Right atrium auricular region (tissue), 2 donors: ENCODE measurements at regions not wholly inside any gene's neighbourhood (a gene's known extent, or its start where the extent isn't known, plus 50 kb on each side); places are given as distances from the start of the nearest gene placed in this dataset.
"Not testable (repeated sequence)": the region's sequence is repeated elsewhere in the genome, so short reads cannot be mapped to it uniquely, and the experiment has no call there.

ENCODE experiments used
- DNase-seq: peaks from one replicate; pipeline ENCODE4 v3.0.0-alpha.2; 2019; ENCODE audit warnings: low spot score
- H3K27ac ChIP-seq, 2 donors: fragments of 200-600 bp; sonication (generic); 1 replicate in 1 of 2; 2 replicates in 1 of 2; pipeline ENCODE4 v1.5.1; 2016 to 2019
- H3K27me3 ChIP-seq, 2 donors: fragments of 200-600 bp; sonication (generic); one replicate each; pipeline versions ENCODE4 v1.5.1 to v1.6.0; 2017 to 2019
- H3K36me3 ChIP-seq: fragments of 200-600 bp; sonication (generic); one replicate; pipeline ENCODE4 v1.5.1; 2016
- H3K4me1 ChIP-seq, 2 donors: fragments of 200-600 bp; sonication (generic); one replicate each; pipeline versions ENCODE4 v1.5.1 to v1.6.0; 2017 to 2019
- H3K4me3 ChIP-seq, 2 donors: fragments of 200-600 bp; sonication (generic); 1 replicate in 1 of 2; 2 replicates in 1 of 2; pipeline ENCODE4 v1.5.1; 2017 to 2019; ENCODE audit warnings: mild to moderate bottlenecking in 1 of 2, moderate library complexity in 1 of 2
- H3K9me3 ChIP-seq, 2 donors: fragments of 200-600 bp; sonication (generic); one replicate each; pipeline ENCODE4 v1.5.1; 2019
- CTCF ChIP-seq, 2 donors: fragments of 200-600 bp; sonication (generic); IDR thresholded peaks; one replicate each; pipeline ENCODE4 v1.5.1; 2019; ENCODE audit warnings: antibody characterized with exemption in 2 of 2

DNA sequence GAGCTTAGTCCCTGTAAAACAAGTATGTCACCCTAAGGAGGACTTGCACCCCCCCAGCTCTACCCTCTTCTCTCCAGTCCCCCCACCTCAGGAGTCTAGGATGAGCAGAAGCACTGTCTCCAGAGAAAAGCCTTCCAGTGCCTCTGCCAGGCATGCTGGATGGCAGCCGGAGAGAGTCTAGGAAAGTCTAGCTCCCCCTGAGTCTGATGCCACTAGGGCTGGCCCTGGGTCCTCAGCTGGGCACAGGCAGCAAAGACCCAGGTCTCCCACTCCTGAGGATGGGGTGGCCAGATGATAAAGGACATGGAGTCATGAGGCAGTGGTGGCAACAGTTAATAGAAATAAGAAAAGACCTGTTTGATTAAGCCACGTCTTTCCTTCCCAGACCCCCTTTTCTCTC, 225.6 kb downstream of the CYP26B1 start:
- DNase-seq: no peak
- H3K27me3 ChIP-seq: no peaks in the 10 kb centered on the region

GRCh38 chr2:71920819-71921218, 226.8 kb downstream of the CYP26B1 start:
- not testable (repeated sequence) for DNase-seq, H3K27me3 ChIP-seq, H3K4me3 ChIP-seq, H3K4me1 ChIP-seq, H3K36me3 ChIP-seq, H3K27ac ChIP-seq
- H3K9me3 ChIP-seq: peaks cover 0 to 12% of the 10 kb centered on the region in 2 donors

More for the DNA sequence above, 225.6 kb downstream of the CYP26B1 start:
- H3K9me3 ChIP-seq: peaks cover 0 to 12% of the 10 kb centered on the region in 2 donors
- TF ChIP-seq CTCF (IDR thresholded peaks at IDR 0.05): no peak
- no peaks in the 10 kb centered on the region for H3K36me3 ChIP-seq
- H3K4me1 ChIP-seq: no peaks in the 10 kb centered on the region
- H3K27ac ChIP-seq: no peak overlapping the region
- no peak overlapping the region for H3K4me3 ChIP-seq

DNA sequence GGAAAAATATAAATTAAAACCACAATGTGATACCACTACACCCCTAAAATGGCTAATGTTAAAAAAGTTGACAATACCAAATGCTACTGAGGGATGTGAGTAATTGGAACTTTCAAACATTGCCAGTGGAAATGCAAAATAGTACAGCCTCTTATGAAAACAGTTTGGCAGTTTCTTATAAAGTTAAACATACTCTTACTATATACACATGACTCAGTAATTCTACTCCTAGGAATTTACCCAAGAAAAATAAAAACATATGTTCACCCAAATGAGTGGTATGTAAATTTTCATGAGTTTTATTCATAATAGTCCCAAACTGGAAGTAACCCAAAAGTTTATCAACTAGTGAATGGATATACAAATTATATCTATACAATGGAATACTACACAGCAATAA, 228.0 kb downstream of the CYP26B1 start:
- DNase-seq: no peak
- H3K4me3 ChIP-seq: no peak overlapping the region
- TF ChIP-seq CTCF (IDR thresholded peaks at IDR 0.05): no peak

GRCh38 chr2:71910277-71910676, 237.4 kb downstream of the CYP26B1 start:
- Histone ChIP-seq H3K27me3 (no peaks in the 10 kb centered on the region), H3K36me3 (no peaks in the 10 kb centered on the region), H3K9me3 (peaks cover 0 to 10% of the 10 kb centered on the region in 2 donors), H3K27ac (no peak overlapping the region), H3K4me3 (no peak overlapping the region), H3K4me1 (no peaks in the 10 kb centered on the region)
- TF ChIP-seq CTCF (IDR thresholded peaks at IDR 0.05): no peak
- DNase-seq: no peak

More for the DNA sequence above, 228.0 kb downstream of the CYP26B1 start:
- Histone ChIP-seq H3K9me3 (peaks cover 0 to 12% of the 10 kb centered on the region in 2 donors), H3K27ac (no peak overlapping the region), H3K4me1 (no peaks in the 10 kb centered on the region), H3K27me3 (no peaks in the 10 kb centered on the region), H3K36me3 (no peaks in the 10 kb centered on the region)

DNA sequence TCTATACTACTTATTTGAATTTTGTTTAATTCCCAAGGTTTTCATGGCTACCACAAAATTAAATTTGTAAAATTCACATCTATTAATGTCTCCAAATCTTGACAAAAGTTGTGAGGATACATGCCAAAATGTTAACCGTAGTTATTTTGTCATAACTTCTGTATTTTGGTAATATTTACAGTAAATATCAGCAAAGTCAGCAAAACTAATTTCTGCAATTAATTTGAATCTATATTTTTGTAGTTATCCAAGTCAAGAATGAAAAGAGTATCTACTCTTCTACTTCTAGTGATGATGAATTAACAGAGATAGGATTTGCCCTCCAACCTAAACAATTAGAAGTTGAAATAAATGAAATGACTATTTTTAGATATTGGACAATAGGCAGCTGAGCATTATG, 238.9 kb downstream of the CYP26B1 start:
- Histone ChIP-seq H3K4me3 (no peak overlapping the region), H3K9me3 (peaks cover 0 to 10% of the 10 kb centered on the region in 2 donors), H3K36me3 (no peaks in the 10 kb centered on the region), H3K4me1 (no peaks in the 10 kb centered on the region), H3K27ac (no peak overlapping the region), H3K27me3 (no peaks in the 10 kb centered on the region)
- DNase-seq: no peak
- no peak for TF ChIP-seq CTCF (IDR thresholded peaks at IDR 0.05)

- Histone ChIP-seq H3K27ac (no peak overlapping the region), H3K27me3 (no peaks in the 10 kb centered on the region), H3K4me1 (no peaks in the 10 kb centered on the region), H3K36me3 (no peaks in the 10 kb centered on the region), H3K4me3 (no peak overlapping the region), H3K9me3 (peaks cover 0 to 10% of the 10 kb centered on the region in 2 donors)
- no peak for TF ChIP-seq CTCF (IDR thresholded peaks at IDR 0.05)
- DNase-seq: no peak
Measured at GRCh38 chr2:71907503-71907902, 240.2 kb downstream of the CYP26B1 start.
